HAP-1 (cell line): ENCODE measurements at regions not wholly inside any gene's neighbourhood (a gene's known extent, or its start where the extent isn't known, plus 50 kb on each side); places are given as distances from the start of the nearest gene placed in this dataset.

Source experiments
- DNase-seq, 2 experiments: peaks; one replicate each; pipeline ENCODE4 v3.0.0-alpha.2; 2016 to 2020; ENCODE audit warnings: low spot score in 2 of 2
- H3K27me3 ChIP-seq: fragments of 250-450 bp; sonication (Bioruptor Pico); 2 replicates; pipeline ENCODE4 v1.5.1; 2020; ENCODE audit warnings: low read depth, mild to moderate bottlenecking, moderate library complexity
- H3K36me3 ChIP-seq: fragments of 250-450 bp; sonication (Bioruptor Pico); replicated peaks from 2 replicates; pipeline ENCODE4 v1.5.1; 2020; ENCODE audit warnings: mild to moderate bottlenecking
- H3K4me1 ChIP-seq: fragments of 250-450 bp; sonication (Bioruptor Pico); 2 replicates; pipeline ENCODE4 v1.5.1; 2020; ENCODE audit warnings: mild to moderate bottlenecking
- H3K4me3 ChIP-seq: fragments of 250-450 bp; sonication (Bioruptor Pico); 2 replicates; pipeline ENCODE4 v1.5.1; 2020; ENCODE audit warnings: mild to moderate bottlenecking, moderate library complexity
- H3K9me3 ChIP-seq: fragments of 250-450 bp; sonication (Bioruptor Pico); 2 replicates; pipeline ENCODE4 v1.5.1; 2020; ENCODE audit warnings: mild to moderate bottlenecking, moderate library complexity
- in situ Hi-C: fragments of 300-500 bp; cut with MboI; formaldehyde crosslinking; loops from 3 replicates; pipeline ENCODE4 v1.14.3; 2020; ENCODE audit warnings: low sequenced_read_pairs, inconsistent platforms, mixed read lengths

- in situ Hi-C loops: no loop called here
- no peak for DNase-seq
- Histone ChIP-seq H3K36me3 (no peaks in the 10 kb centered on the region), H3K4me3 (no peak overlapping the region), H3K27me3 (no peaks in the 10 kb centered on the region), H3K9me3 (no peaks in the 10 kb centered on the region), H3K4me1 (no peaks in the 10 kb centered on the region)
Observed at GRCh38 chr13:106355866-106356265, 179.6 kb downstream of the EFNB2 start.

GRCh38 chr13:106354961-106355360, 180.5 kb downstream of the EFNB2 start:
- in situ Hi-C loops: no loop called here

GRCh38 chr13:106352850-106353249, 182.6 kb downstream of the EFNB2 start:
- H3K36me3 ChIP-seq: no peaks in the 10 kb centered on the region
- H3K4me3 ChIP-seq: no peak overlapping the region
- no peak for DNase-seq
- in situ Hi-C loops: no loop called here
- H3K27me3 ChIP-seq: no peaks in the 10 kb centered on the region
- no peaks in the 10 kb centered on the region for H3K9me3 ChIP-seq
- peaks cover 18% of the 10 kb centered on the region for H3K4me1 ChIP-seq

More at GRCh38 chr13:106354961-106355360, 180.5 kb downstream of the EFNB2 start:
- Histone ChIP-seq H3K36me3 (no peaks in the 10 kb centered on the region), H3K4me1 (peaks cover under 1% of the 10 kb centered on the region), H3K9me3 (no peaks in the 10 kb centered on the region), H3K27me3 (no peaks in the 10 kb centered on the region), H3K4me3 (no peak overlapping the region)
- DNase-seq: no peak

DNA sequence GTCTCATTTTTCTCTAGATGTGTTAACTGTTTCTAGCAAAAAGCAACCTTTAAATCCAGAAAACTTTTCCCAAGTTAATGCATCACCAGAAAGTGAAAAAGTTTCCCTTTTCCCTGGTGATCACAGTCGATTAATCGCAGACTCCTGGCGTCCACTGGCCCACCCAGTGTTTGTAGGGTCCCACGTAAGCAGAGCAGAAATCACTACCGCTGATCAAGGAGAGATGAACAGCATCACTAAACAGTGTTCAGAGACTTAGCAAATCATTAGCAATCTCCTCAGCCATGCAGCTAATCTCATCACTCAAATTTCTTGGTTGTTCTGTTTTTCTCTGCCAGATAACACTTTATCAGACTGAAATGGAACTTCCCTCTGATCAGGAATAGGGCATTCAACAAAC, 184.2 kb downstream of the EFNB2 start:
- no peak overlapping the region for H3K4me3 ChIP-seq
- DNase-seq: no peak
- no peaks in the 10 kb centered on the region for H3K36me3 ChIP-seq
- no peaks in the 10 kb centered on the region for H3K9me3 ChIP-seq
- H3K4me1 ChIP-seq: peaks cover 24% of the 10 kb centered on the region
- in situ Hi-C loops: no loop called here
- no peaks in the 10 kb centered on the region for H3K27me3 ChIP-seq

- Histone ChIP-seq H3K36me3 (no peaks in the 10 kb centered on the region), H3K4me1 (peaks cover 24% of the 10 kb centered on the region), H3K27me3 (no peaks in the 10 kb centered on the region), H3K9me3 (no peaks in the 10 kb centered on the region), H3K4me3 (no peak overlapping the region)
- in situ Hi-C loops: no loop called here
- DNase-seq: peak; percentile 44 to 64
Observed at GRCh38 chr13:106350208-106350607, 185.3 kb downstream of the EFNB2 start.

DNA sequence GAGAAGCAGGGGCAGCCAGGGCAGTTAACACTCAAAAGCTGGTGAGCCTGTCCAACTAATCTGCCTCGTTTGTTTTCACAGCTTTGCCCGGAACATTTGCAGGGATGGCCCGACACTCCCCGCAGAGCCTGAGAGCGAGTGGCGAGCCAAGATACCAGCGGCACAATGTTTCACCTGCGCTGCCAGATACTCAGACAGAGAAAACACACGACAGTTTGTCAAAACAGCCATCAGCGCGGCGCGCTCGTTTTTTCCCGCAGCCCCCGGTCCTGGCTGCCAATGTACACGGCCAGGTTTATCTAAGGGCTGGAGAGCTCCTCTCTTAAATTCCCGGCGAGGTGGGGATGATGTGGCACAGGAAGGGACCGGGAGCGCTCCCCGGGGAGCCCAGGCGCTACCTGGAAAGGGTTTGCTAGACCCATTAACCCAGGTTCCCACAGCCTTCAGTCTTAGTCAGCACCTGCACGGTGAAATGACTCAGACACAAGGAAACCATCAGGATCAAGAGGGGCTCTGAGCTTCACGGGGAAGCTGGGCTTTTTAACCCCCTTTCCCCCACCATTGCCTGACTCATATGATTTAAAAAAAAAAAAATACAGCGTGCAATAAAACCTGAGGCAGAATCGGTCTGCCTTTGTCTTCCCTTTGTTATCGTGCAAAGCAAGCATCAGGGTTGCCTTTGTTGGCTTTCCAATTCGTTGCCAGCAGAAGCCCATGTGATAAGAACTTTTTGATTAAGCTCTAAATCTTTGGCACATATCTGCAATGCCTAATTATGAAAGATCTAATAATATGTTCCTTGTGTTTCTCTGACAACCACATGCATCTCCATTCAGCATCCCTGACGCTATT, 186.2 kb downstream of the EFNB2 start:
- in situ Hi-C loops: no loop called here
- H3K36me3 ChIP-seq: no peaks in the 10 kb centered on the region
- peak overlapping the region; percentile 23 for H3K4me3 ChIP-seq
- H3K27me3 ChIP-seq: no peaks in the 10 kb centered on the region
- H3K4me1 ChIP-seq: peaks cover 24% of the 10 kb centered on the region
- DNase-seq: peak; percentile 15 to 32
- no peaks in the 10 kb centered on the region for H3K9me3 ChIP-seq

GRCh38 chr13:106348075-106348840, 187.2 kb downstream of the EFNB2 start:
- H3K36me3 ChIP-seq: no peaks in the 10 kb centered on the region
- DNase-seq: peak; percentile 28 to 87
- no peak overlapping the region for H3K4me3 ChIP-seq
- H3K9me3 ChIP-seq: no peaks in the 10 kb centered on the region
- H3K4me1 ChIP-seq: peaks cover 24% of the 10 kb centered on the region
- in situ Hi-C loops: no loop called here
- H3K27me3 ChIP-seq: no peaks in the 10 kb centered on the region

DNA sequence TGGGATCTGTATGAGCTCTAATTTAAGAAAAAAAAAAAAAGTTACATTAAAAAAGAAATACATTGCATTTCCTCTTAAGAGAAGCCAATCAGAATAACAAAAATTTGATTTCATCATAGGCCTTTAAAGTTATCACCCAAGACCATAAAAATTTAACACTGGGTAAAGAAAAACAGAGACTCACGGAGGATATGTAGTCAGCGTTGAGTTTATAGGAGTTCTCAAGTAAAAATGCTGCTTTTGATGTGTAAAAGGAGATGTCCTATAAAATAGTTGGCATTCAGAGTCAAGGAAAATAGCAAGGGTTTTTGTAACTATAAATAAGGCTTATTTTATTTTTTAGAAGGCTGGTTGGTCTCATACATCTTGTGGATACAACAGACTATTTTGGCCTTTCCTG, 191.1 kb downstream of the EFNB2 start:
- in situ Hi-C loops: no loop called here

GRCh38 chr13:106343836-106344235, 191.6 kb downstream of the EFNB2 start:
- Histone ChIP-seq H3K9me3 (no peaks in the 10 kb centered on the region; the same call in 1 of the 2 replicates), H3K4me3 (no peak overlapping the region), H3K4me1 (peaks cover 15% of the 10 kb centered on the region), H3K27me3 (no peaks in the 10 kb centered on the region), H3K36me3 (no peaks in the 10 kb centered on the region)
- DNase-seq: no peak
- in situ Hi-C loops: no loop called here

More for the DNA sequence above, 191.1 kb downstream of the EFNB2 start:
- Histone ChIP-seq H3K4me3 (no peak overlapping the region), H3K36me3 (no peaks in the 10 kb centered on the region), H3K4me1 (peaks cover 19% of the 10 kb centered on the region), H3K27me3 (no peaks in the 10 kb centered on the region), H3K9me3 (no peaks in the 10 kb centered on the region; the same call in 1 of the 2 replicates)
- DNase-seq: no peak

DNA sequence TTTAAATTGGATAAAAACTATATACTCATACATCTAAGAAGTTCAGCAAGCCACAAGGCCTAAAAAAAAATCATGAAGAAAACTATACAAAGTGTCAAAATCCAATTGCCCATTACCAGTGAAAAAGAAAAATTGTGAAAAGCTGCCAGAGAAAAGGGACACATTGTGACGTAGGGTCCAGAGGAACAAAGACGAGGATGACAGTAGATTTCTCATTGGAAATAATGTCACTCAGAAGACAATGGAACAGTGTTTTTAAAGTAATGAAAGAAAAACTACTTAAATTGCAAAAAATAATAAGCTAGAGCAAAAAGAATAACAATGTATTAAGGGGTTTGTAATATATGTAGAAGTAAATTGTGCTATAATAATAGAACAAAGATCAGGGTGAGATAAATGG, 195.2 kb downstream of the EFNB2 start:
- in situ Hi-C loops: no loop called here
- no peak for DNase-seq
- H3K36me3 ChIP-seq: no peaks in the 10 kb centered on the region
- H3K4me3 ChIP-seq: no peak overlapping the region
- no peaks in the 10 kb centered on the region for H3K27me3 ChIP-seq
- no peaks in the 10 kb centered on the region; the same call in 1 of the 2 replicates for H3K4me1 ChIP-seq
- no peaks in the 10 kb centered on the region; the same call in 1 of the 2 replicates for H3K9me3 ChIP-seq

DNA sequence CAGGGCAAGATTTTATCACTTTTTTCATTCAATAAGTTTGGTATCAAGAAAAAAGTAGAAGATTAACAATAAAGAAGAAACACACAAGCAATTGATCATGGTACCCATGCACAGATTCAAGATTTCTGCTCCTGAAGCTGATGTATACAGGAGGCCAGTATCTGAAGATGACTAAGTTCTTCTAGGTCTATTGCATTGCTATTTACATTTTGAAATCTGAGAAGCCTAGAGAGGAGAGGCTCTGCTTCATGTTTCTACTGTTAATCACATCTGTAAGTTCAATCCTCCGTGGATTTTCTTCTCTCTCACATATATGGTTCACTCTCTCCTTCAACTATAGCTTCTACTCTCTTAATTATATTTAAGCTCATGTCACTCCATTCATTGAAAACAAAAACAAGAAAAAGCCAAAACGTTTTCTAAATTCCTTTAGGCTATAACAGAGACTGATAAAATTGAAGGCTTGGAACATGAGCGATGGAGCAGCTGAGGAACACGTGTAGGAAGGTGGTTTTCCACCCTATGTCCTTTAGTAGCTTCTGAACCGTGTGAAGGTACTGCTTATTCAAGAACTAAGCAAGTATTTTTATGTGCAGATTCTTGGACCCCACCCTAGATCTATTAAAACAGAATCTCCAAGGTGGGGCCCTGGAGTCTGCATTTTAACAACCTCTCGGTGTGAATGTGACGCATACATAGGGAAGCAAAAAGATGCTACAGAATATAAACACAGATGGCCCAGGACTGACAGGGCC, 198.2 kb downstream of the EFNB2 start:
- Histone ChIP-seq H3K27me3 (no peaks in the 10 kb centered on the region), H3K4me3 (no peak overlapping the region), H3K4me1 (peaks cover 3% of the 10 kb centered on the region), H3K36me3 (no peaks in the 10 kb centered on the region), H3K9me3 (no peaks in the 10 kb centered on the region; the same call in 1 of the 2 replicates)
- DNase-seq: no peak
- in situ Hi-C loops: no loop called here

DNA sequence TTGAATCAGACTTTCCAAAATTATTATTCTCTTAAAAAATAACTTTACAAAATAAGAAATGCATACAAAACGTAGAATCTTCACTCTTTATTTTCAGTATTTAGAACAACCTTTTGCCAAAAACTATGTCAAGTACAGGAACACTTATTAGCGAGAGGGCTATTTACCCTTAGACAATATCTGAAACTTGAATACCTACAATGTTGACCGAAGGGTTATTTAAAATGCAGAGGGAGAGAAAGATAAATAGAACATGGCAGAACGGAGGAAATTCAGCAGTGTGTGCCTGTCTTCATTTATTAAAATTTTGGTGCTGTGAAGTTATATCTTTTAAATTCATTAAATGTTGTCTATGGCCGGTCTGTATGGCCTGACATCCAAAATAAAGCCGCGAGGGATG, 198.8 kb downstream of the EFNB2 start:
- peaks cover 5% of the 10 kb centered on the region for H3K4me1 ChIP-seq
- no peaks in the 10 kb centered on the region; the same call in 1 of the 2 replicates for H3K9me3 ChIP-seq
- no peaks in the 10 kb centered on the region for H3K27me3 ChIP-seq
- in situ Hi-C loops: no loop called here
- H3K36me3 ChIP-seq: no peaks in the 10 kb centered on the region
- H3K4me3 ChIP-seq: no peak overlapping the region
- no peak for DNase-seq

GRCh38 chr13:106332621-106333020, 202.8 kb downstream of the EFNB2 start:
- H3K36me3 ChIP-seq: no peaks in the 10 kb centered on the region
- in situ Hi-C loops: no loop called here
- H3K4me3 ChIP-seq: no peak overlapping the region
- peak in 1 of 2 experiments; percentile 35 for DNase-seq
- H3K27me3 ChIP-seq: no peaks in the 10 kb centered on the region
- H3K9me3 ChIP-seq: no peaks in the 10 kb centered on the region
- H3K4me1 ChIP-seq: peaks cover 5% of the 10 kb centered on the region
